ENCODE measurements at regions not wholly inside any gene's neighbourhood (a gene's known extent, or its start where the extent isn't known, plus 50 kb on each side); places are given as distances from the start of the nearest gene placed in this dataset.
A peak's percentile ranks its signal among the peaks of the same experiment; 100 is the strongest.

GRCh38 chr12:103249607-103250006 lies 246.2 kb downstream of the C12orf42 start:
- H3K56ac ChIP-seq (replicated peaks; ENCODE audit: insufficient read length, low read depth, low read length): no peak overlapping the region
- no peak overlapping the region for H4K5ac ChIP-seq (ENCODE audit: insufficient read length, low read depth, low read length)
- no peak for FAIRE-seq

More at GRCh38 chr12:103249607-103250006, 246.2 kb downstream of the C12orf42 start:
- ChIA-PET POLR2A (ENCODE audit: partially characterized antibody) (interaction anchor here (0.5 kb wide), 1 partner anchor 309 kb away, joined by 3 read pairs; no protein-coding TSS in a partner anchor), CTCF (ENCODE audit: partially characterized antibody) (interaction anchor here (1.0 kb wide), 1 partner anchor 299 kb away, joined by 3 read pairs; no protein-coding TSS in a partner anchor)
- 84% methylated on average over 3 of the region's 3 CpGs; no CpG with 5 or more reads in 1 of the 2 experiments for WGBS, 2 experiments (ENCODE audit: extremely low coverage in 1 of 2, insufficient coverage in 1 of 2, insufficient read length in 1 of 2, insufficient replicate concordance in 2 of 2, low coverage in 1 of 2, low lambda C conversion rate in 2 of 2, missing lambda C conversion rate in 1 of 2)
- Histone ChIP-seq H2AFZ (ENCODE audit: low read length) (no peak overlapping the region), H3K27me3 (replicated peaks in 1 of 4; ENCODE audit: control insufficient read depth in 3 of 4, extremely low read depth in 1 of 4, insufficient read depth in 3 of 4, low read length in 3 of 4) (no peaks in the 10 kb centered on the region), H2BK5ac (ENCODE audit: low read depth, low read length) (no peak overlapping the region), H2BK20ac (ENCODE audit: low read length) (no peak overlapping the region), H3K14ac (ENCODE audit: insufficient read length) (no peak overlapping the region), H2BK120ac (replicated peaks; ENCODE audit: low read depth, low read length) (no peak overlapping the region), H3K9me3 (ENCODE audit: insufficient read depth in 2 of 2, low read depth in 1 of 2, low read length in 1 of 2) (no peaks in the 10 kb centered on the region), H3K36me3 (ENCODE audit: control insufficient read depth in 2 of 4, insufficient read depth in 4 of 4, low read length in 3 of 4) (no peaks in the 10 kb centered on the region), H4K20me1 (replicated peaks in 1 of 2; ENCODE audit: control insufficient read depth in 1 of 2, insufficient read depth in 2 of 2, low read length in 2 of 2) (no peaks in the 10 kb centered on the region), H3K18ac (ENCODE audit: extremely low read depth, low read length) (no peak overlapping the region), H3K9ac (replicated peaks in 1 of 4; ENCODE audit: extremely low read depth in 1 of 4, low read depth in 3 of 4, low read length in 3 of 4) (no peak overlapping the region), H3K4me1 (replicated peaks in 1 of 4; ENCODE audit: control insufficient read depth in 3 of 4, insufficient read depth in 4 of 4, low read length in 3 of 4) (no peaks in the 10 kb centered on the region), H2AK5ac (ENCODE audit: low read depth, low read length) (no peak overlapping the region), H2BK15ac (ENCODE audit: low read length) (no peak overlapping the region), H3K4ac (replicated peaks; ENCODE audit: insufficient read length, low read depth, low read length) (peak overlapping the region; percentile 51), H3K23ac (ENCODE audit: insufficient read length) (no peak overlapping the region), H4K8ac (ENCODE audit: extremely low read depth, insufficient read depth, low read length) (no peak overlapping the region), H4K91ac (replicated peaks; ENCODE audit: insufficient read length, low read length) (no peak overlapping the region), H3K4me3 (ENCODE audit: extremely low read depth in 1 of 4, insufficient read depth in 2 of 4, low read depth in 3 of 4, low read length in 4 of 4) (no peak overlapping the region), H2BK12ac (ENCODE audit: low read depth, low read length) (no peak overlapping the region), H3K79me2 (ENCODE audit: control insufficient read depth in 1 of 2, insufficient read depth in 2 of 2, low read length in 2 of 2) (no peaks in the 10 kb centered on the region), H3K27ac (ENCODE audit: low read depth, low read length) (no peak overlapping the region), H3K23me2 (ENCODE audit: low read depth, low read length) (no peaks in the 10 kb centered on the region), H3K79me1 (ENCODE audit: low read depth, low read length) (no peaks in the 10 kb centered on the region), H3K4me2 (ENCODE audit: insufficient read depth in 1 of 2, low read depth in 2 of 2, low read length in 2 of 2) (no peak overlapping the region)
- no peak for DNase-seq (ENCODE audit: low read depth in 1 of 2, low spot score in 2 of 2)
- TF ChIP-seq SIN3A (conservative IDR thresholded peaks at IDR 0.05 in 1 of 2, IDR thresholded peaks at IDR 0.05 in 1 of 2; ENCODE audit: low read depth in 1 of 2, low read length in 2 of 2) (no peak), CBX8 (IDR thresholded peaks at IDR 0.05; ENCODE audit: borderline replicate concordance, low read depth, low read length) (no peak), FOSL1 (IDR thresholded peaks at IDR 0.05; ENCODE audit: insufficient read depth, low read depth, low read length) (no peak), TAF1 (IDR thresholded peaks at IDR 0.05; ENCODE audit: low read depth, low read length) (no peak)
